GM12864 (cell line): ENCODE measurements at regions not wholly inside any gene's neighbourhood (a gene's known extent, or its start where the extent isn't known, plus 50 kb on each side); places are given as distances from the start of the nearest gene placed in this dataset.

Experiments
- DNase-seq: peaks from one replicate; pipeline ENCODE4 v3.0.0-alpha.2; 2011; ENCODE audit warnings: low read depth
- H3K4me3 ChIP-seq: 2 replicates; pipeline ENCODE4 v1.5.1; 2011; ENCODE audit warnings: mild to moderate bottlenecking, low read depth, low read length, control low read depth
- CTCF ChIP-seq: IDR thresholded peaks from 2 replicates; pipeline ENCODE4 v1.5.1; 2011; ENCODE audit warnings: low read depth, mild to moderate bottlenecking, moderate library complexity, low read length, control low read depth, inconsistent platforms; ENCODE audit errors: missing control alignments

GRCh38 chr10:100679327-100679726, 66.1 kb upstream of the PAX2 start:
- no peak for DNase-seq
- no peak for TF ChIP-seq CTCF
- no peak overlapping the region for H3K4me3 ChIP-seq

- DNase-seq: no peak
- TF ChIP-seq CTCF: no peak
- no peak overlapping the region for H3K4me3 ChIP-seq
Measured at GRCh38 chr10:100683004-100683403, 62.4 kb upstream of the PAX2 start.

GRCh38 chr10:100683545-100684300, 61.7 kb upstream of the PAX2 start:
- no peak for DNase-seq
- H3K4me3 ChIP-seq: no peak overlapping the region
- no peak for TF ChIP-seq CTCF

GRCh38 chr10:100684688-100685235, 60.6 kb upstream of the PAX2 start:
- no peak overlapping the region for H3K4me3 ChIP-seq
- no peak for DNase-seq
- no peak for TF ChIP-seq CTCF

GRCh38 chr10:100685331-100685730, 60.1 kb upstream of the PAX2 start:
- TF ChIP-seq CTCF: no peak
- H3K4me3 ChIP-seq: no peak overlapping the region
- no peak for DNase-seq

- DNase-seq: no peak
- no peak overlapping the region for H3K4me3 ChIP-seq
- TF ChIP-seq CTCF: no peak
Measured at GRCh38 chr10:100687143-100688003, 58.0 kb upstream of the PAX2 start.
